Smooth muscle cell (in vitro differentiated cells): ENCODE measurements at regions not wholly inside any gene's neighbourhood (a gene's known extent, or its start where the extent isn't known, plus 50 kb on each side); places are given as distances from the start of the nearest gene placed in this dataset.

ENCODE experiments used
- DNase-seq: peaks from one replicate; lab custom pipeline; 2025; ENCODE audit not compliant: unreplicated experiment; lab: John Stamatoyannopoulos, UW
- H2AFZ ChIP-seq: fragments of 200-600 bp; sonication (generic); 2 replicates; pipeline ENCODE4 v1.6.0; 2016; ENCODE audit warnings: antibody characterized with exemption, low read depth, mild to moderate bottlenecking
- H3F3A ChIP-seq: fragments of 200-600 bp; sonication (generic); 2 replicates; pipeline ENCODE4 v1.6.0; 2017; ENCODE audit warnings: antibody characterized with exemption, low read depth
- H3K27ac ChIP-seq: fragments of 200-600 bp; sonication (generic); 2 replicates; pipeline ENCODE4 v1.5.1; 2016; ENCODE audit warnings: low read depth, mild to moderate bottlenecking
- H3K27me3 ChIP-seq: fragments of 200-600 bp; sonication (generic); 2 replicates; pipeline ENCODE4 v1.6.1; 2016; ENCODE audit warnings: low read depth, mild to moderate bottlenecking
- H3K36me3 ChIP-seq: fragments of 200-600 bp; sonication (generic); 2 replicates; pipeline ENCODE4 v1.5.1; 2016; ENCODE audit warnings: low read depth
- H3K4me1 ChIP-seq: fragments of 200-600 bp; sonication (generic); 2 replicates; pipeline ENCODE4 v1.5.1; 2016; ENCODE audit warnings: low read depth
- H3K4me2 ChIP-seq: fragments of 200-600 bp; sonication (generic); 2 replicates; pipeline ENCODE4 v1.6.0; 2016; ENCODE audit warnings: mild to moderate bottlenecking
- H3K4me3 ChIP-seq: fragments of 200-600 bp; sonication (generic); 2 replicates; pipeline ENCODE4 v1.5.1; 2016; ENCODE audit warnings: mild to moderate bottlenecking
- H3K79me2 ChIP-seq: fragments of 200-600 bp; sonication (generic); 2 replicates; pipeline ENCODE4 v1.6.0; 2016; ENCODE audit warnings: low read depth, mild to moderate bottlenecking
- H3K9ac ChIP-seq: fragments of 200-600 bp; sonication (generic); 2 replicates; pipeline ENCODE4 v1.6.0; 2016; ENCODE audit warnings: low read depth
- H3K9me3 ChIP-seq: fragments of 200-600 bp; sonication (generic); replicated peaks from 2 replicates; pipeline ENCODE4 v1.5.1; 2016; ENCODE audit warnings: low read depth
- H4K20me1 ChIP-seq: fragments of 200-600 bp; sonication (generic); 2 replicates; pipeline ENCODE4 v1.6.0; 2016; ENCODE audit warnings: low read depth
- CTCF ChIP-seq: fragments of 200-600 bp; sonication (generic); IDR thresholded peaks from 2 replicates; pipeline ENCODE4 v1.5.1; 2017; ENCODE audit warnings: borderline replicate concordance, mild to moderate bottlenecking, antibody characterized with exemption; ENCODE audit not compliant: insufficient read depth, poor library complexity, severe bottlenecking
- WGBS: methylation state at CpG from one replicate; pipeline ENCODE4 v1.1.7; 2016; ENCODE audit warnings: low lambda C conversion rate; 5-methylcytosine and 5-hydroxymethylcytosine counted together

DNA sequence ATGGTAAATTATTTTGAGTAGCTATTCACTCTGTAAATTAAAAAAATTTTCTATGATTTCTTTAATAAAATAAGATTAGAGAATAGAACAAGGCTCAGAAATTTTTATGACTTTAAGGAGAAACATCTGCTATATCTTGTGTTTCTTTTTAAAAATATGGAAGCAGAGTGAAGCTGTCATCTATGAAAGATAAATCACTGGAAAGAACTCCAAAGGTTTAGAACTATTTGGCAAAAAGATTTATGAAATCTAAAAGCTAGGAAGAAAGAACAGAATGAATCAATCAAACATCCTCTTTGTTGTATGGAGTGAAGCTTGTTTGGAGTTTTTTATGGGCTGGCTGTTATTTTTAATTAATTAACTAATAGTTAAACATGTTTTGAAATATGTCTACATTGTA lies 89.8 kb upstream of the ACTBL2 start:
- H3F3A ChIP-seq, result no peaks in the 10 kb centered on the region
- H3K4me2 ChIP-seq, result no peak overlapping the region
- H3K27me3 ChIP-seq, result no peaks in the 10 kb centered on the region
- no peaks in the 10 kb centered on the region for H3K36me3 ChIP-seq
- no peaks in the 10 kb centered on the region for H4K20me1 ChIP-seq
- H3K9me3 ChIP-seq, result no peaks in the 10 kb centered on the region
- H3K79me2 ChIP-seq, result no peaks in the 10 kb centered on the region
- TF ChIP-seq CTCF, result no peak
- no peak overlapping the region for H3K9ac ChIP-seq
- no peak overlapping the region for H2AFZ ChIP-seq
- no peaks in the 10 kb centered on the region for H3K4me1 ChIP-seq
- no peak for DNase-seq
- H3K27ac ChIP-seq, result no peak overlapping the region
- H3K4me3 ChIP-seq, result no peak overlapping the region

GRCh38 chr5:57569601-57570000 lies 87.0 kb upstream of the ACTBL2 start:
- Histone ChIP-seq H2AFZ (no peak overlapping the region), H3K79me2 (no peaks in the 10 kb centered on the region), H3K9me3 (no peaks in the 10 kb centered on the region), H3F3A (no peaks in the 10 kb centered on the region), H3K4me2 (no peak overlapping the region), H3K27me3 (no peaks in the 10 kb centered on the region), H3K4me3 (no peak overlapping the region), H3K36me3 (no peaks in the 10 kb centered on the region), H3K27ac (no peak overlapping the region), H3K4me1 (peaks cover 3% of the 10 kb centered on the region), H4K20me1 (no peaks in the 10 kb centered on the region), H3K9ac (no peak overlapping the region)
- WGBS, result 100% methylated on average over 1 of the region's 1 CpG
- no peak for DNase-seq
- TF ChIP-seq CTCF, result no peak

DNA sequence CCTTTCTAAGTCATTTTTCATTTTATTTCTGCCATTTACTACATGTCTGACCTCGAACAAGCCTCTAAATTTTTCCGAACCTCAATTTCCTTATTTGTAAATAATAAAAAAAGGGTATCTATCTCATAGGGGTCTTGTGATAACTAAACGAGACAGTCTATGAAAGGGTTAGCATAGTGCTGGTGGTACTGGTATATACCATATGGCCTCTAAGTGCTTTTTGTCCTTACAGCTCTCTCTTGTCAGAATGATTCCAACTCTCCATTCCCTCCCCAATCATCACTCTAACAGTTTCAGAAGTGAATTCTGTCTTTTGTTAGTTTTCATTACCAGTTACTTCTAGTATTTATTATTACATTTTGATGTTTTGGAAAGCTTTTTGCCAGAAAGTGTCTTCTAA lies 85.5 kb upstream of the ACTBL2 start:
- Histone ChIP-seq H3F3A (no peaks in the 10 kb centered on the region), H2AFZ (no peak overlapping the region), H3K4me2 (no peak overlapping the region), H3K4me1 (peaks cover 3% of the 10 kb centered on the region), H3K9me3 (no peaks in the 10 kb centered on the region), H3K4me3 (no peak overlapping the region), H3K27ac (no peak overlapping the region), H4K20me1 (no peaks in the 10 kb centered on the region), H3K9ac (no peak overlapping the region), H3K27me3 (no peaks in the 10 kb centered on the region), H3K79me2 (no peaks in the 10 kb centered on the region), H3K36me3 (no peaks in the 10 kb centered on the region)
- no peak for TF ChIP-seq CTCF
- DNase-seq, result no peak
- 76% methylated on average over 3 of the region's 3 CpGs for WGBS

GRCh38 chr5:57566914-57567313 lies 84.3 kb upstream of the ACTBL2 start:
- peak overlapping the region; percentile 49 for H3K4me2 ChIP-seq
- no peak for DNase-seq
- no peaks in the 10 kb centered on the region for H3K9me3 ChIP-seq
- H3K27me3 ChIP-seq, result no peaks in the 10 kb centered on the region
- WGBS, result 38% methylated on average over 5 of the region's 5 CpGs
- peaks cover 3% of the 10 kb centered on the region for H3K4me1 ChIP-seq
- H3K36me3 ChIP-seq, result no peaks in the 10 kb centered on the region
- no peak for TF ChIP-seq CTCF
- no peaks in the 10 kb centered on the region for H3F3A ChIP-seq
- H4K20me1 ChIP-seq, result no peaks in the 10 kb centered on the region
- no peak overlapping the region for H3K4me3 ChIP-seq
- H3K27ac ChIP-seq, result peak overlapping the region; percentile 94
- H2AFZ ChIP-seq, result peak overlapping the region; percentile 47
- H3K9ac ChIP-seq, result peak overlapping the region; percentile 86
- H3K79me2 ChIP-seq, result no peaks in the 10 kb centered on the region
